GM13977 (cell line): ENCODE measurements at regions not wholly inside any gene's neighbourhood (a gene's known extent, or its start where the extent isn't known, plus 50 kb on each side); places are given as distances from the start of the nearest gene placed in this dataset.

Source experiments
- DNase-seq: peaks from one replicate; pipeline ENCODE4 v3.0.0; 2012; ENCODE audit warnings: low spot score
- CTCF ChIP-seq: IDR thresholded peaks from 2 replicates; pipeline ENCODE4 v1.5.1; 2012; ENCODE audit warnings: mild to moderate bottlenecking, control low read depth; ENCODE audit not compliant: insufficient read depth; ENCODE audit errors: extremely low read depth, missing control alignments
- in situ Hi-C: fragments of 300-500 bp; cut with MboI; formaldehyde crosslinking; loops from one replicate; pipeline ENCODE4 v1.12.0; 2022; ENCODE audit warnings: low sequenced_read_pairs, low pct_unique_long_range_greater_than_20kb, mixed read lengths, inconsistent platforms; ENCODE audit not compliant: unreplicated experiment

- no peak for TF ChIP-seq CTCF
- in situ Hi-C loops, result no loop called here
- no peak for DNase-seq
Observed at GRCh38 chr2:239905884-239906654, 119.1 kb downstream of the NDUFA10 start.

GRCh38 chr2:239905306-239905705 lies 119.8 kb downstream of the NDUFA10 start:
- TF ChIP-seq CTCF, result no peak

GRCh38 chr2:239904496-239904895 lies 120.6 kb downstream of the NDUFA10 start:
- TF ChIP-seq CTCF, result no peak
- in situ Hi-C loops, result no loop called here
- DNase-seq, result no peak

More at GRCh38 chr2:239905306-239905705, 119.8 kb downstream of the NDUFA10 start:
- DNase-seq, result no peak
- in situ Hi-C loops, result no loop called here

DNA sequence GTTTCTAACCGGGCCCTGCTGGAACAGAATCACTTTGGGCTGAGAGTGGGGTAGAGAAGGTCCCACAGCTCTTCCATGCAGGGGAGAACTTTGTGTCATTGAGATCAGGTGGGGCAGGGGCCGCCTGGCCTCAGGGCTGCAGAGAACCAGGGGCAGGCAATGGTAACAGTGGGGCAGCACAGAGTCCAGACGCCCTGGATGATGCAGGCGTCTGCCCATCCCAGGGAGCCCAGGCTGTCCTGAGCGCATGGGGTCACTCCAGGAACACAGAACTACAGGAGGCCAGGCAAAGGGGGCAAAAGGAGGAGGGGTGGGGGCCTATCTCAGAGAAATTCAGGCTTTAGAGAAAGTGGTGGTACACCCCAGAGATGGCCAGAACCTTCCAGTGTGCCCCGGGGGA lies 121.3 kb downstream of the NDUFA10 start:
- TF ChIP-seq CTCF, result no peak
- in situ Hi-C loops, result no loop called here
- DNase-seq, result no peak

DNA sequence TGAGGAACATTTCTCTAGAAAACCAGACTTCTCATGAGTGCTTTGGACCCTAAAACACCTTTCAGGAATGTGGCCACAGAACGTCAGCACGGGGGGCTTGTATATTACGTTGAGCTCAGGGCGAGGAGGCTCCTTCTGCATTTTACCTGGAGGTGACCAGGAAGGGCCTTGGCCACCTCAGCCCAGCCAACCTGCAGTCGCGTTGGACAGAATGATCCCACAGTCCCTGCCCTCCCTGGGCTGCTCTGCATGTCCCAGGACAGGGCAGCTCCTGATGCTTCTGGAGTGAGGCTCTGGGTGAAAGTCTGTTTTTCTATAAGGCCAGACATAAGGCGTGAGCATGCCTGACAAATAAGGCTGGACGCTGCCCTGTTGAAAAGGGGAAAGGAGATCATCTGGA lies 121.9 kb downstream of the NDUFA10 start:
- no peak for TF ChIP-seq CTCF
- in situ Hi-C loops, result no loop called here
- DNase-seq, result no peak

DNA sequence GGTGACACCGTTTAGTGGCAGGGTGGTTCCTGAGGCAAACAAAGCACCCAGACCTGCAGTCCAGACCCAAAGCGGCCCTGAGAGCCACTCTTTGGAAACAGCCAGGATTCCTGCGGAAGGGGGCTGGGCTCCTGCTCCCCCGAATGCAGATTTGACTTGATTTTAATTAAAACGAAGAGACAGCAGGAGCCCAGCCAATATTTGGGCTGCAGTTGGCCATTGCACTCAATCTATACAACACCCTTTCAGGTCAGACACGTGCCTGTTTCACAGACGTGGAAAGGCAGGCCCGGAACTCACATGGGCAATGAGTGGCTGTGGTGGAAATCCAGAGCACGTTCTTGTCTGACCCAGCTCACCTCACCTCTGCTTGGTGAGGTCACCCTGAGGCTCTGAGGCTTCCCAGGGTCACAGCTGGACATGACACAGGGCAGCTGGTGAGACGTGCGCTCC lies 122.4 kb downstream of the NDUFA10 start:
- in situ Hi-C loops, result no loop called here
- TF ChIP-seq CTCF, result no peak

More for the DNA sequence above, 122.4 kb downstream of the NDUFA10 start:
- DNase-seq, result no peak
